Peyer's patch (tissue), 4 donors: ENCODE measurements at regions not wholly inside any gene's neighbourhood (a gene's known extent, or its start where the extent isn't known, plus 50 kb on each side); places are given as distances from the start of the nearest gene placed in this dataset.

ENCODE experiments used
- DNase-seq, 3 donors: peaks; one replicate each; pipeline ENCODE4 v3.0.0-alpha.2; 2017 to 2019
- H3K27ac ChIP-seq, 4 donors: fragments of 200-600 bp; sonication (generic); one replicate each; pipeline ENCODE4 v1.5.1; 2016 to 2019
- H3K27me3 ChIP-seq, 2 donors: fragments of 200-600 bp; sonication (generic); one replicate each; pipeline ENCODE4 v1.5.1; 2019
- H3K36me3 ChIP-seq, 3 donors: fragments of 200-600 bp; sonication (generic); one replicate each; pipeline ENCODE4 v1.5.1; 2016 to 2019
- H3K4me1 ChIP-seq, 4 donors: fragments of 200-600 bp; sonication (generic); one replicate each; pipeline ENCODE4 v1.5.1; 2016 to 2019
- H3K4me3 ChIP-seq, 4 donors: fragments of 200-600 bp; sonication (generic); 1 replicate in 3 of 4; 2 replicates in 1 of 4; pipeline ENCODE4 v1.5.1; 2016 to 2019; ENCODE audit warnings: mild to moderate bottlenecking in 1 of 4
- H3K9me3 ChIP-seq, 4 donors: fragments of 200-600 bp; sonication (generic); one replicate each; pipeline ENCODE4 v1.5.1; 2016 to 2019; ENCODE audit warnings: mild to moderate bottlenecking in 1 of 4
- CTCF ChIP-seq, 6 experiments: fragments of 450-650 bp in 4 of 6; fragments of 200-600 bp in 2 of 6; sonication (generic) in 1 of 6; IDR thresholded peaks; one replicate each; pipeline ENCODE4 v1.5.1; 2017 to 2019; ENCODE audit warnings: antibody characterized with exemption in 6 of 6, mild to moderate bottlenecking in 3 of 6, moderate library complexity in 1 of 6
- POLR2A ChIP-seq, 2 donors: fragments of 450-650 bp; IDR thresholded peaks; one replicate each; pipeline ENCODE4 v1.5.1; 2017; ENCODE audit warnings: antibody characterized with exemption in 2 of 2, mild to moderate bottlenecking in 2 of 2, moderate library complexity in 2 of 2

GRCh38 chr15:69685512-69686452, 233.2 kb downstream of the RPLP1 start:
- H3K27ac ChIP-seq, result no peak overlapping the region
- H3K4me3 ChIP-seq, result no peak overlapping the region
- no peak for TF ChIP-seq CTCF (IDR thresholded peaks at IDR 0.05)
- TF ChIP-seq POLR2A (IDR thresholded peaks at IDR 0.05), result no peak
- H3K4me1 ChIP-seq, result no peaks in the 10 kb centered on the region
- peaks cover 0 to 22% (median 0%) of the 10 kb centered on the region in 4 donors for H3K9me3 ChIP-seq
- DNase-seq, result no peak
- H3K27me3 ChIP-seq, result no peaks in the 10 kb centered on the region
- no peaks in the 10 kb centered on the region for H3K36me3 ChIP-seq

GRCh38 chr15:69686626-69687025, 234.0 kb downstream of the RPLP1 start:
- H3K27me3 ChIP-seq, result no peaks in the 10 kb centered on the region
- H3K27ac ChIP-seq, result no peak overlapping the region
- H3K36me3 ChIP-seq, result no peaks in the 10 kb centered on the region
- no peak overlapping the region for H3K4me3 ChIP-seq
- DNase-seq, result no peak
- H3K9me3 ChIP-seq, result peaks cover 0 to 22% (median 0%) of the 10 kb centered on the region in 4 donors
- H3K4me1 ChIP-seq, result no peaks in the 10 kb centered on the region
- TF ChIP-seq POLR2A (IDR thresholded peaks at IDR 0.05) (no peak), CTCF (IDR thresholded peaks at IDR 0.05) (no peak)

- DNase-seq, result no peak
- TF ChIP-seq POLR2A (IDR thresholded peaks at IDR 0.05), result no peak
- TF ChIP-seq CTCF (IDR thresholded peaks at IDR 0.05), result no peak
- Histone ChIP-seq H3K27me3 (no peaks in the 10 kb centered on the region), H3K4me1 (no peaks in the 10 kb centered on the region), H3K4me3 (no peak overlapping the region), H3K9me3 (peaks cover 0 to 22% (median 0%) of the 10 kb centered on the region in 4 donors), H3K36me3 (no peaks in the 10 kb centered on the region), H3K27ac (no peak overlapping the region)
Observed at GRCh38 chr15:69689133-69689532, 236.5 kb downstream of the RPLP1 start.

- H3K4me3 ChIP-seq, result no peak overlapping the region
- H3K4me1 ChIP-seq, result no peaks in the 10 kb centered on the region
- peaks cover 0 to 22% (median 0%) of the 10 kb centered on the region in 4 donors for H3K9me3 ChIP-seq
- no peaks in the 10 kb centered on the region for H3K36me3 ChIP-seq
- H3K27ac ChIP-seq, result no peak overlapping the region
- DNase-seq, result no peak
- no peaks in the 10 kb centered on the region for H3K27me3 ChIP-seq
- TF ChIP-seq CTCF (IDR thresholded peaks at IDR 0.05) (no peak), POLR2A (IDR thresholded peaks at IDR 0.05) (no peak)
Observed at GRCh38 chr15:69691307-69692015, 238.8 kb downstream of the RPLP1 start.

- no peak for DNase-seq
- TF ChIP-seq POLR2A (IDR thresholded peaks at IDR 0.05) (no peak), CTCF (IDR thresholded peaks at IDR 0.05) (no peak)
- no peak overlapping the region for H3K4me3 ChIP-seq
- H3K27me3 ChIP-seq, result no peaks in the 10 kb centered on the region
- H3K9me3 ChIP-seq, result peaks cover 0 to 22% (median 0%) of the 10 kb centered on the region in 4 donors
- H3K36me3 ChIP-seq, result no peaks in the 10 kb centered on the region
- H3K27ac ChIP-seq, result no peak overlapping the region
- no peaks in the 10 kb centered on the region for H3K4me1 ChIP-seq
Observed at GRCh38 chr15:69692342-69692741, 239.7 kb downstream of the RPLP1 start.
